Astrocyte of the spinal cord (primary cell): ENCODE measurements at regions not wholly inside any gene's neighbourhood (a gene's known extent, or its start where the extent isn't known, plus 50 kb on each side); places are given as distances from the start of the nearest gene placed in this dataset.
"Not testable (repeated sequence)": the region's sequence is repeated elsewhere in the genome, so short reads cannot be mapped to it uniquely, and the experiment has no call there.

Experiments used
- DNase-seq: peaks from one replicate; pipeline ENCODE4 v3.0.0; 2011; ENCODE audit warnings: low read depth, low spot score
- H3K4me3 ChIP-seq: 2 replicates; pipeline ENCODE4 v1.5.1; 2011; ENCODE audit warnings: low read depth, mild to moderate bottlenecking, low read length, moderate library complexity
- in situ Hi-C: cut with HindIII; loops from 2 replicates; pipeline ENCODE4 v1.10.0; 2017; ENCODE audit warnings: low sequenced_read_pairs
- TF ChIP-seq, protein P1 (sequence below): IDR thresholded peaks from 2 replicates; pipeline ENCODE4 v1.5.1; 2012; ENCODE audit warnings: low read depth, mild to moderate bottlenecking, low read length, inconsistent platforms

DNA sequence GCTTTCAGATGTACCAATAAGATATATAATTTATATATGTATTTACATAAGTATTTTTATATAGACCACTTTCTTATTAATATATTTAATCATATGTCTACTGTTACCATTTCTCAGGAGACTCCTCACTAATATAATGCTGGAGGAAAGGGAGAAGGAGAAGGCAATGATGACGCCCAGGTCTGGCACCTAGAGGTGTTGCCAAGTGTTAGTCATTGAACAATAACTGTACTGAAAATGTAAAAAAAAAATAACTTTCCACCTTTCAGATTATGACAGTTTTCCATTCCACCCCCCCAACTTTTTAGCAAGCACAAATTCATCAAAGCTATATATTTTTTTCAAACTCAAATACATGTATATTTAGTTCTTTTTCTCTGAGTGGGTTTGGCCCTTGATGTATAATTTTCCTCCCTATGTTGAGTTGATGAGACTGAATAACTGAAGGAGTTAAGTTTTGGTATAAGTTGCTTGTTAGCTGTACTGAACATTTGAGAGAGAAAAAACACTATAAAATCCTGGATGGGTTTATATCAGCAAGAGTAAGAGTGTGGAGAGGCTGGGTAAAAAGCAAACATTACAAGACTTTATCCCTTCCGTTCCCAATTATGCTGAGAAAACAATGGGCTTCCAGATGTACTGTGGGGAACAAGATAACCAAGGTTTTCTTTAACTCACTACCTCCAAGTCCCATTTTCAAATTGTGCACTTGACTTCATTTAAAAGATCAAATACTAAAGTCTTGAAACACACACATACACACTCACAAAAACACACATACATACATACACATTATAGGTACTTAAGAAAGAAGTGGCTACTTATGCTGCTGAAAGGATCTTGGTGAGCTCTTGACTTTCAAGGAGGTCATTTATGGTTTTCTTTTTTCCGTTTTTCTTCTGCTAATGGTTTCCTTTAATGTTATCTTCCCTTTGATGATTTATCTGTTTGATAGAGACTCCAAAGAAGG is 142.8 kb upstream of the IFNE start:
- in situ Hi-C loops: no loop called here
- no peak overlapping the region for H3K4me3 ChIP-seq
- no peak for DNase-seq
- TF ChIP-seq, protein P1, sequence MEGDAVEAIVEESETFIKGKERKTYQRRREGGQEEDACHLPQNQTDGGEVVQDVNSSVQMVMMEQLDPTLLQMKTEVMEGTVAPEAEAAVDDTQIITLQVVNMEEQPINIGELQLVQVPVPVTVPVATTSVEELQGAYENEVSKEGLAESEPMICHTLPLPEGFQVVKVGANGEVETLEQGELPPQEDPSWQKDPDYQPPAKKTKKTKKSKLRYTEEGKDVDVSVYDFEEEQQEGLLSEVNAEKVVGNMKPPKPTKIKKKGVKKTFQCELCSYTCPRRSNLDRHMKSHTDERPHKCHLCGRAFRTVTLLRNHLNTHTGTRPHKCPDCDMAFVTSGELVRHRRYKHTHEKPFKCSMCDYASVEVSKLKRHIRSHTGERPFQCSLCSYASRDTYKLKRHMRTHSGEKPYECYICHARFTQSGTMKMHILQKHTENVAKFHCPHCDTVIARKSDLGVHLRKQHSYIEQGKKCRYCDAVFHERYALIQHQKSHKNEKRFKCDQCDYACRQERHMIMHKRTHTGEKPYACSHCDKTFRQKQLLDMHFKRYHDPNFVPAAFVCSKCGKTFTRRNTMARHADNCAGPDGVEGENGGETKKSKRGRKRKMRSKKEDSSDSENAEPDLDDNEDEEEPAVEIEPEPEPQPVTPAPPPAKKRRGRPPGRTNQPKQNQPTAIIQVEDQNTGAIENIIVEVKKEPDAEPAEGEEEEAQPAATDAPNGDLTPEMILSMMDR: no peak

DNA sequence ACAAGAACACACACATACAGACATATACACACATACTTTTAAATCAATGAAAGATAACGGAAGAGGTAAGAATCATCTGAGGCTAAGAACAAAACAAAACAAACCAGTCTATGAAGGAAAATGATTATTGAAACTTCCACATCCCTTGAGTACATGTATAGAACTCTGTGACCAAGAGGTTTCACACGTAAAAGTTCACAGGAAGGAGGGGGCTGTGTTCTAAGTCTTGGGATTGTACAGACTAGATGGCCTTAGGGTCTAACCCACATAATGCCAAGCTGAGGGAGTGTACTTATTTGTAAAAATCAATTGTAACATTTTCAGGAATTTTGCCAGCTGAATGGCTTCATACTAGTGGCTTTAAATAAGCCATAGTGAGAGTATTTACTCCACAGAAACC is 144.4 kb upstream of the IFNE start:
- TF ChIP-seq, protein P1: no peak
- H3K4me3 ChIP-seq: no peak overlapping the region
- no peak for DNase-seq
- in situ Hi-C loops: no loop called here

DNA sequence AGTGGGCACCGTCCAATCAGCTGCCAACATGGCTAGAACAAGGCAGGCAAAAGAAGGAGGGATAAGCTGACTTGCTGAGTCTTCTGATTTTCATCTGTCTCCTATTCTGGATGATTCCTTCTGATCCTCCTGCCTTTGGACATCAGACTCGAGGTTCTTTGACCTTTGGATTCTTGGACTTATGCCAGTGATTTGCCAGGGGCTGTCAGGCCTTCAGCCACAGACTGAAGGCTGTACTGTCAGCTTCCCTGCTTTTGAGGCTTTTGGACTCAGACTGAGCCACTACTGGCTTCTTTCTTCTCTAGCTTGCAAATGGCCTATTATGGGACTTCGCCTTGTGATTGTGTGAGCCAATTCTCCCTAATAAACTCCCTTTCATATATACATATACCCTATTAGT is 146.8 kb upstream of the IFNE start:
- in situ Hi-C loops: not testable (repeated sequence)

DNA sequence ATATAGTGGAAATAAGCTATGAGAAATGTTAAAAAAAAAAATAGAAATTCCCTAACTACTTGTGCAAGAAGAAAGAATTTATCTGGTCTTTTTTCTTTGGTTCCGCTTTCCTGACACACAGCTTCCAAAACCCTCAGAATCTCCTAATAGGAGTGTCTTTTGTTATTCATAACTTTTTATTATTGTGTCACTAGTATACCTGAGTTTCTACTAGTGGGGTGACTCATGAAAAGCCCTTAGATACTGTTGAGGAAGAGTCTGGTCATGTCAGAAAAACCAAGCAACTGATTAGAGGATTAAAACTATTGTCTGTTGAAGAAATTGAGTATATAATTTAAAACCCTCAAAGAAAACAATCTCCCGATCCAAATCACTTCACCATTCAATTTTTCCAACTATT is 152.8 kb upstream of the IFNE start:
- in situ Hi-C loops: no loop called here
- TF ChIP-seq, protein P1: no peak
- H3K4me3 ChIP-seq: no peak overlapping the region
- no peak for DNase-seq

More for the DNA sequence above, 146.8 kb upstream of the IFNE start:
- H3K4me3 ChIP-seq, DNase-seq: not testable (repeated sequence)

DNA sequence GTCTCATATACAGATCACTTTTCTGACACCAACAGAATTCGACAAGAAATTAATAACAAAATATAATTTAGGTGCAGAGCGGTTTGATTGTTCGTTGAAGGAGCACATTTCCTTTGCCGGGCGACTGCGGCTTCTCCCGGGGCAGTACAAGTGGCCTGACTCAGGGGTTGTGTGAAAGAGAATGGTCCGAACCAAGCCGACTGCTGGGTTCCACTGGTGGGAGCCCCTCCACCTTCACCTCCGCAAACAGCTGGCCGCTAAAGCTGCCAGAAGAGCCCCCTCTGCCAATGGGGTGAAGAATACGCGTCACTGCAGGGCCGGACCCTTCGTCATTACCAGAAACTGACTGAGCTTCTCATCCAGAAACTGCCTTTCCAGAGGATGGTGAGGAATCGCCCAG is 156.0 kb upstream of the IFNE start:
- no peak for DNase-seq
- in situ Hi-C loops: no loop called here
- H3K4me3 ChIP-seq: no peak overlapping the region
- TF ChIP-seq, protein P1: no peak

DNA sequence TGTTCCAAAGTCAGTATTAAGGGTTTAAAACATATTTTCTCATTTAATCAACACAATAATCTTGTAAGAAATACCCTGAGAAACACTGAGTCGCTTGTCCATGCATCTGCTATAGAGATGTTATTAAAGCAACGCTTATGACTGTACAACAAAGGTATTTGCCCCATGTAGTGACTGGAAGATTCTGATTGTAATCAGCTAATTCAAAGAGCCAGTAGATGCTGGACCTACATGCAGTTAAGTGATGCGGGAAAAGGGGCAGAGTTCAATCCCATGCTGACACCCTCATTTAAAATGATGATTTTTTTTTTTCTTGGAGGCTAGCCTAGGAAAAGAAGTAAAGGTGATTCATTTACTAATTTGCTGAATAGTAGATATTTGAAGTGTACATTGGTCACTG is 149.3 kb upstream of the MTAP start:
- DNase-seq: no peak

DNA sequence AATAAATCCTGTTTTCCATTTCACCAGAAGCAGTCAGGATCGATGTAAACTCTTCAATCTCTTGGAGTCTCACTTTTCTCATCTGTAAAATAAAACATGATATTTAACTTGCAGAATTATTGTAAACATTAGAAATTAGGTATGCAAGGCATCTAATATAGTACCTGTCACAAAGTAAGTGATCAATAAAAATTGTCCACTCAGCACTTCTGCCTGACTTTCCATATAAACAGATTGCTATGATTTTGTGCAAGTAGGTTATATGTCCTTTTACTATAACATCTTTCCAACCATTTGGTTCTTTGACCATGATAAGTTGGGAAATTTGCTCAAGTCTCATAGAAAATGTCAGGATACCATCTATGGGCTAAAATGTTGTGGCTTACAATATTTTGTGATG is 148.8 kb upstream of the MTAP start:
- H3K4me3 ChIP-seq: no peak overlapping the region
- DNase-seq: no peak
- TF ChIP-seq, protein P1: no peak
- in situ Hi-C loops: no loop called here

More for the DNA sequence above, 149.3 kb upstream of the MTAP start:
- TF ChIP-seq, protein P1: no peak
- in situ Hi-C loops: no loop called here
- H3K4me3 ChIP-seq: no peak overlapping the region
